ENCODE measurements at regions not wholly inside any gene's neighbourhood (a gene's known extent, or its start where the extent isn't known, plus 50 kb on each side); places are given as distances from the start of the nearest gene placed in this dataset.

DNA sequence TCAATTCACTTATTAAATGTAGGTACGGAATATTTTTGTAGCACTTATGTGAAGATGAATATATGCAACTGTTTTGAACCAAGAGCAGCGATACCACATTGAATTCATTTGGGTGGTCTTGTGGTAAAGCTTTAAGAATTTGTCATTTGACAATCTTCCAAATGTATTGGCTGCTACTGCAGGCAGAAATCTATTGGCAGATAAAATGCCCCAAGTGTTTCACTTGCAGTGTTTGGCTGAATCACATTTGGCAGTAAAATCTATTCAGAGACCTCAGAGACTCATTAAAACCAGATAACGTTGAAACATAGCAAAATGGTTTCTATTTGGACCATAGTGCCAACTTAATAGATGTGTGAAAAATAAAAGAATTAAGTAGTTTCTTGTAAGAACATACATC, 303.4 kb downstream of the FGF13 start:
- TF ChIP-seq, protein P1, sequence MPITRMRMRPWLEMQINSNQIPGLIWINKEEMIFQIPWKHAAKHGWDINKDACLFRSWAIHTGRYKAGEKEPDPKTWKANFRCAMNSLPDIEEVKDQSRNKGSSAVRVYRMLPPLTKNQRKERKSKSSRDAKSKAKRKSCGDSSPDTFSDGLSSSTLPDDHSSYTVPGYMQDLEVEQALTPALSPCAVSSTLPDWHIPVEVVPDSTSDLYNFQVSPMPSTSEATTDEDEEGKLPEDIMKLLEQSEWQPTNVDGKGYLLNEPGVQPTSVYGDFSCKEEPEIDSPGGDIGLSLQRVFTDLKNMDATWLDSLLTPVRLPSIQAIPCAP (CRISPR knock-in tag; IDR thresholded peaks at IDR 0.05; ENCODE audit: low read depth), result no peak
- TF ChIP-seq, protein P2, sequence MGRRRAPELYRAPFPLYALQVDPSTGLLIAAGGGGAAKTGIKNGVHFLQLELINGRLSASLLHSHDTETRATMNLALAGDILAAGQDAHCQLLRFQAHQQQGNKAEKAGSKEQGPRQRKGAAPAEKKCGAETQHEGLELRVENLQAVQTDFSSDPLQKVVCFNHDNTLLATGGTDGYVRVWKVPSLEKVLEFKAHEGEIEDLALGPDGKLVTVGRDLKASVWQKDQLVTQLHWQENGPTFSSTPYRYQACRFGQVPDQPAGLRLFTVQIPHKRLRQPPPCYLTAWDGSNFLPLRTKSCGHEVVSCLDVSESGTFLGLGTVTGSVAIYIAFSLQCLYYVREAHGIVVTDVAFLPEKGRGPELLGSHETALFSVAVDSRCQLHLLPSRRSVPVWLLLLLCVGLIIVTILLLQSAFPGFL (CRISPR knock-in tag; IDR thresholded peaks at IDR 0.05), result no peak
- TF ChIP-seq ZC3H13 (CRISPR knock-in tag; IDR thresholded peaks at IDR 0.05) (no peak), IRX3 (CRISPR knock-in tag; IDR thresholded peaks at IDR 0.05; ENCODE audit: borderline replicate concordance, low read depth) (no peak), ZNF256 (CRISPR knock-in tag; conservative IDR thresholded peaks at IDR 0.05) (no peak), POLR2AphosphoS5 (IDR thresholded peaks at IDR 0.05; ENCODE audit: low read depth, low read length) (no peak), KLF16 (CRISPR knock-in tag; IDR thresholded peaks at IDR 0.05) (no peak)
- TF ChIP-seq, protein P3, sequence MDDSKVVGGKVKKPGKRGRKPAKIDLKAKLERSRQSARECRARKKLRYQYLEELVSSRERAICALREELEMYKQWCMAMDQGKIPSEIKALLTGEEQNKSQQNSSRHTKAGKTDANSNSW (CRISPR knock-in tag; IDR thresholded peaks at IDR 0.05; ENCODE audit: borderline replicate concordance), result no peak
- TF ChIP-seq, protein P4, sequence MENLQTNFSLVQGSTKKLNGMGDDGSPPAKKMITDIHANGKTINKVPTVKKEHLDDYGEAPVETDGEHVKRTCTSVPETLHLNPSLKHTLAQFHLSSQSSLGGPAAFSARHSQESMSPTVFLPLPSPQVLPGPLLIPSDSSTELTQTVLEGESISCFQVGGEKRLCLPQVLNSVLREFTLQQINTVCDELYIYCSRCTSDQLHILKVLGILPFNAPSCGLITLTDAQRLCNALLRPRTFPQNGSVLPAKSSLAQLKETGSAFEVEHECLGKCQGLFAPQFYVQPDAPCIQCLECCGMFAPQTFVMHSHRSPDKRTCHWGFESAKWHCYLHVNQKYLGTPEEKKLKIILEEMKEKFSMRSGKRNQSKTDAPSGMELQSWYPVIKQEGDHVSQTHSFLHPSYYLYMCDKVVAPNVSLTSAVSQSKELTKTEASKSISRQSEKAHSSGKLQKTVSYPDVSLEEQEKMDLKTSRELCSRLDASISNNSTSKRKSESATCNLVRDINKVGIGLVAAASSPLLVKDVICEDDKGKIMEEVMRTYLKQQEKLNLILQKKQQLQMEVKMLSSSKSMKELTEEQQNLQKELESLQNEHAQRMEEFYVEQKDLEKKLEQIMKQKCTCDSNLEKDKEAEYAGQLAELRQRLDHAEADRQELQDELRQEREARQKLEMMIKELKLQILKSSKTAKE (CRISPR knock-in tag; IDR thresholded peaks at IDR 0.05; ENCODE audit: borderline replicate concordance), result no peak
